ENCODE measurements at regions not wholly inside any gene's neighbourhood (a gene's known extent, or its start where the extent isn't known, plus 50 kb on each side); places are given as distances from the start of the nearest gene placed in this dataset.

- peaks cover 12% of the 10 kb centered on the region for H3K27me3 Mint-ChIP-seq
- H3K36me3 Mint-ChIP-seq, result no peaks in the 10 kb centered on the region
- no peak overlapping the region for H3K4me3 Mint-ChIP-seq
Observed at GRCh38 chr22:47367993-47368945, 605.8 kb downstream of the TBC1D22A start.

GRCh38 chr22:47367107-47367690, 604.7 kb downstream of the TBC1D22A start:
- Mint-ChIP-seq H3K27me3 (peaks cover 12% of the 10 kb centered on the region), H3K9me3 (peaks cover 1% of the 10 kb centered on the region), H3K4me1 (no peaks in the 10 kb centered on the region), H3K27ac (no peak overlapping the region), H3K36me3 (no peaks in the 10 kb centered on the region), H3K4me3 (no peak overlapping the region)
- ATAC-seq (ENCODE audit: low read depth) (no peak), DNase-seq (ENCODE audit: low spot score in 2 of 2) (no peak)

More at GRCh38 chr22:47367993-47368945, 605.8 kb downstream of the TBC1D22A start:
- no peak for ATAC-seq (ENCODE audit: low read depth)
- peaks cover 1% of the 10 kb centered on the region for H3K9me3 Mint-ChIP-seq
- H3K27ac Mint-ChIP-seq, result no peak overlapping the region
- no peak for DNase-seq (ENCODE audit: low spot score in 2 of 2)
- H3K4me1 Mint-ChIP-seq, result no peaks in the 10 kb centered on the region

GRCh38 chr22:47366026-47366767, 603.7 kb downstream of the TBC1D22A start:
- H3K4me1 Mint-ChIP-seq, result no peaks in the 10 kb centered on the region
- no peak overlapping the region for H3K4me3 Mint-ChIP-seq
- no peaks in the 10 kb centered on the region for H3K36me3 Mint-ChIP-seq
- DNase-seq (ENCODE audit: low spot score in 2 of 2) (no peak), ATAC-seq (ENCODE audit: low read depth) (no peak)
- peaks cover 6% of the 10 kb centered on the region for H3K9me3 Mint-ChIP-seq
- H3K27ac Mint-ChIP-seq, result no peak overlapping the region
- H3K27me3 Mint-ChIP-seq, result peaks cover 10% of the 10 kb centered on the region

- Mint-ChIP-seq H3K4me3 (no peak overlapping the region), H3K4me1 (no peaks in the 10 kb centered on the region), H3K36me3 (no peaks in the 10 kb centered on the region), H3K9me3 (peaks cover 5% of the 10 kb centered on the region), H3K27me3 (peaks cover 2% of the 10 kb centered on the region), H3K27ac (no peak overlapping the region)
- ATAC-seq (ENCODE audit: low read depth), result no peak
- no peak for DNase-seq (ENCODE audit: low spot score in 2 of 2)
Observed at GRCh38 chr22:47361247-47361646, 598.8 kb downstream of the TBC1D22A start.

GRCh38 chr22:47357493-47357892, 595.0 kb downstream of the TBC1D22A start:
- peaks cover 5% of the 10 kb centered on the region for H3K9me3 Mint-ChIP-seq
- H3K27ac Mint-ChIP-seq, result no peak overlapping the region
- no peak for ATAC-seq (ENCODE audit: low read depth)
- no peak for DNase-seq (ENCODE audit: low spot score in 2 of 2)
- no peak overlapping the region for H3K4me3 Mint-ChIP-seq
- no peaks in the 10 kb centered on the region for H3K36me3 Mint-ChIP-seq
- no peaks in the 10 kb centered on the region for H3K4me1 Mint-ChIP-seq
- peaks cover 2% of the 10 kb centered on the region for H3K27me3 Mint-ChIP-seq

GRCh38 chr22:47357086-47357485, 594.6 kb downstream of the TBC1D22A start:
- Mint-ChIP-seq H3K9me3 (peaks cover 5% of the 10 kb centered on the region), H3K36me3 (no peaks in the 10 kb centered on the region), H3K27me3 (peaks cover 2% of the 10 kb centered on the region), H3K4me1 (no peaks in the 10 kb centered on the region), H3K27ac (no peak overlapping the region), H3K4me3 (no peak overlapping the region)
- ATAC-seq (ENCODE audit: low read depth) (no peak), DNase-seq (ENCODE audit: low spot score in 2 of 2) (no peak)

GRCh38 chr22:47356511-47357011, 594.1 kb downstream of the TBC1D22A start:
- Mint-ChIP-seq H3K9me3 (peaks cover 4% of the 10 kb centered on the region), H3K27ac (no peak overlapping the region), H3K36me3 (no peaks in the 10 kb centered on the region), H3K27me3 (peaks cover 2% of the 10 kb centered on the region), H3K4me3 (no peak overlapping the region), H3K4me1 (no peaks in the 10 kb centered on the region)
- ATAC-seq (ENCODE audit: low read depth) (no peak), DNase-seq (ENCODE audit: low spot score in 2 of 2) (no peak)

GRCh38 chr22:47355776-47356510, 593.5 kb downstream of the TBC1D22A start:
- H3K27me3 Mint-ChIP-seq, result peaks cover 2% of the 10 kb centered on the region
- DNase-seq (ENCODE audit: low spot score in 2 of 2) (no peak), ATAC-seq (ENCODE audit: low read depth) (no peak)
- H3K36me3 Mint-ChIP-seq, result no peaks in the 10 kb centered on the region
- H3K9me3 Mint-ChIP-seq, result peaks cover 2% of the 10 kb centered on the region
- no peak overlapping the region for H3K27ac Mint-ChIP-seq
- no peak overlapping the region for H3K4me3 Mint-ChIP-seq
- no peaks in the 10 kb centered on the region for H3K4me1 Mint-ChIP-seq

- no peaks in the 10 kb centered on the region for H3K36me3 Mint-ChIP-seq
- H3K27ac Mint-ChIP-seq, result no peak overlapping the region
- no peaks in the 10 kb centered on the region for H3K4me1 Mint-ChIP-seq
- DNase-seq (ENCODE audit: low spot score in 2 of 2) (no peak), ATAC-seq (ENCODE audit: low read depth) (no peak)
- peaks cover 2% of the 10 kb centered on the region for H3K9me3 Mint-ChIP-seq
- no peak overlapping the region for H3K4me3 Mint-ChIP-seq
- H3K27me3 Mint-ChIP-seq, result peaks cover 2% of the 10 kb centered on the region
Observed at GRCh38 chr22:47355388-47355725, 592.9 kb downstream of the TBC1D22A start.

- no peak overlapping the region for H3K27ac Mint-ChIP-seq
- no peaks in the 10 kb centered on the region for H3K36me3 Mint-ChIP-seq
- H3K4me1 Mint-ChIP-seq, result no peaks in the 10 kb centered on the region
- no peak overlapping the region for H3K4me3 Mint-ChIP-seq
- ATAC-seq (ENCODE audit: low read depth), result no peak
- no peaks in the 10 kb centered on the region for H3K27me3 Mint-ChIP-seq
- H3K9me3 Mint-ChIP-seq, result peaks cover 2% of the 10 kb centered on the region
- no peak for DNase-seq (ENCODE audit: low spot score in 2 of 2)
Observed at GRCh38 chr22:47354668-47355387, 592.4 kb downstream of the TBC1D22A start.

- ATAC-seq (ENCODE audit: low read depth), result no peak
- Mint-ChIP-seq H3K4me3 (no peak overlapping the region), H3K27ac (no peak overlapping the region), H3K27me3 (no peaks in the 10 kb centered on the region), H3K36me3 (no peaks in the 10 kb centered on the region), H3K4me1 (no peaks in the 10 kb centered on the region), H3K9me3 (peaks cover 3% of the 10 kb centered on the region)
- DNase-seq (ENCODE audit: low spot score in 2 of 2), result no peak
Observed at GRCh38 chr22:47352920-47353700, 590.7 kb downstream of the TBC1D22A start.

- DNase-seq (ENCODE audit: low spot score in 2 of 2), result no peak
- H3K4me1 Mint-ChIP-seq, result no peaks in the 10 kb centered on the region
- H3K27ac Mint-ChIP-seq, result no peak overlapping the region
- no peak overlapping the region for H3K4me3 Mint-ChIP-seq
- H3K9me3 Mint-ChIP-seq, result peaks cover 3% of the 10 kb centered on the region
- H3K27me3 Mint-ChIP-seq, result no peaks in the 10 kb centered on the region
- ATAC-seq (ENCODE audit: low read depth), result no peak
- no peaks in the 10 kb centered on the region for H3K36me3 Mint-ChIP-seq
Observed at GRCh38 chr22:47351836-47352579, 589.6 kb downstream of the TBC1D22A start.
